Adipocyte (in vitro differentiated cells): ENCODE measurements at regions not wholly inside any gene's neighbourhood (a gene's known extent, or its start where the extent isn't known, plus 50 kb on each side); places are given as distances from the start of the nearest gene placed in this dataset.
"Not testable (repeated sequence)": the region's sequence is repeated elsewhere in the genome, so short reads cannot be mapped to it uniquely, and the experiment has no call there.

Experiments
- DNase-seq: peaks from one replicate; pipeline ENCODE4 v3.0.0-alpha.2; 2015; ENCODE audit warnings: low read depth
- H3K27me3 ChIP-seq: replicated peaks from 2 replicates; pipeline ENCODE4 v1.7.0; 2013; ENCODE audit warnings: mild to moderate bottlenecking, low read length, moderate library complexity; ENCODE audit not compliant: control insufficient read depth, insufficient read depth
- H3K36me3 ChIP-seq: 2 replicates; pipeline ENCODE4 v1.7.0; 2013; ENCODE audit warnings: low read length, mild to moderate bottlenecking, moderate library complexity; ENCODE audit not compliant: control insufficient read depth, insufficient read depth, severe bottlenecking
- H3K4me1 ChIP-seq: 2 replicates; pipeline ENCODE4 v1.7.0; 2013; ENCODE audit warnings: mild to moderate bottlenecking, low read length, moderate library complexity; ENCODE audit not compliant: control insufficient read depth, insufficient read depth
- H3K4me3 ChIP-seq: 2 replicates; pipeline ENCODE4 v1.7.0; 2013; ENCODE audit warnings: mild to moderate bottlenecking, low read length, moderate library complexity
- H3K9ac ChIP-seq: 2 replicates; pipeline ENCODE4 v1.7.0; 2013; ENCODE audit warnings: mild to moderate bottlenecking, low read length, moderate library complexity
- H3K9me3 ChIP-seq: 2 replicates; pipeline ENCODE4 v1.7.0; 2013; ENCODE audit warnings: mild to moderate bottlenecking, low read length, moderate library complexity; ENCODE audit not compliant: control insufficient read depth

DNA sequence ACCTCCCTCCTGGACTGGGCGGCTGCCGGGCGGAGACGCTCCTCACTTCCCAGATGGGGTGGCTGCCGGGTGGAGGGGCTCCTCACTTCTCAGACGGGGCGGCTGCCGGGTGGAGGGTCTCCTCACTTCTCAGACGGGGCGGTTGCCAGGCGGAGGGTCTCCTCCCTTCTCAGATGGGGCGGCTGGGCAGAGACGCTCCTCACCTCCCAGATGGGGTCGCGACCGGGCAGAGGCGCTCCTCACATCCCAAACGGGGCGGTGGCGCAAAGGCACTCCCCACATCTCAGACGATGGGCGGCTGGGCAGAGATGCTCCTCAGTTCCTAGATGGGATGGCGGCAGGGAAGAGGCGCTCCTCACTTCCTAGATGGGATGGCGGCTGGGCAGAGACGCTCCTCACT lies 305.5 kb downstream of the SLITRK5 start:
- H3K9me3 ChIP-seq, DNase-seq, H3K27me3 ChIP-seq, H3K4me3 ChIP-seq, H3K36me3 ChIP-seq, H3K4me1 ChIP-seq, H3K9ac ChIP-seq: not testable (repeated sequence)

DNA sequence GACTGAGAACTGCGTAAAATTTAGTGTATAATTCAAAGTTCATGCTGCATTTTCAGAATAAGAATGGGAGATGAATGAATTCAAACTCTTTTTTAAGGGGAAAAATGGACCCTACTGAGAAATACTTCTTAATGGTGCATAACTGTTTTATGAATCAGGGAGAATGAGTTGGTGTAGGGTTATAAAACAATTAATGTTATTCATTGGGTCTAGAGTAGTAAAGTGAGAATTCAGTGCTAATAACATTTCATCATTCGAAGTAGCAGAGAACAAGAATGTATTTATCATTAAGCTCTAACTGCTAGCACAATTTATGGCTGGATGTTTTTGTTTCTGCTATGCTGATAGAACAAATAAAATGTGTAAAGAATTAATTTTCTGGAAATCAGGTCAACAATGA lies 310.2 kb downstream of the SLITRK5 start:
- H3K4me3 ChIP-seq = no peak overlapping the region
- DNase-seq = no peak
- no peak overlapping the region for H3K9ac ChIP-seq
- H3K27me3 ChIP-seq = no peaks in the 10 kb centered on the region
- no peaks in the 10 kb centered on the region for H3K9me3 ChIP-seq
- no peaks in the 10 kb centered on the region for H3K4me1 ChIP-seq
- H3K36me3 ChIP-seq = no peaks in the 10 kb centered on the region

DNA sequence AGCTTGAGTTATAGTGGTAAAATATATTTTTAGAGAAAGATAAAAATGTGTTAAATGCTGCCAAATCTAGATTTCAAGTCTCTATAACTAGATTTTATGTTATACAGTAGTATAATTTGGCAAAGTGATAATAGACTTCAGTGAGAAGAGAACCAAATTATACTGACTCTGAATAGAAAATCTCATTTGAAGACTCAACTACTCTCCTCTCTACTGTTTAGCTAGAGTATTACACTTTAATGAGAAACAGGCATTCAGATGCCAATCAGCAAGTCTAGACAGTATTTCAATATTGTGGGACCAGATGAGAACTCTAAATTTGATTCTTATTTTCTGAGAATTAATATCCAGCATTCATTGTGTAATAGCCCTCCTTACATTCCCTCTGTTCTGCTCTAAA lies 311.2 kb downstream of the SLITRK5 start:
- no peak for DNase-seq
- Histone ChIP-seq H3K4me1 (no peaks in the 10 kb centered on the region), H3K9ac (no peak overlapping the region)

DNA sequence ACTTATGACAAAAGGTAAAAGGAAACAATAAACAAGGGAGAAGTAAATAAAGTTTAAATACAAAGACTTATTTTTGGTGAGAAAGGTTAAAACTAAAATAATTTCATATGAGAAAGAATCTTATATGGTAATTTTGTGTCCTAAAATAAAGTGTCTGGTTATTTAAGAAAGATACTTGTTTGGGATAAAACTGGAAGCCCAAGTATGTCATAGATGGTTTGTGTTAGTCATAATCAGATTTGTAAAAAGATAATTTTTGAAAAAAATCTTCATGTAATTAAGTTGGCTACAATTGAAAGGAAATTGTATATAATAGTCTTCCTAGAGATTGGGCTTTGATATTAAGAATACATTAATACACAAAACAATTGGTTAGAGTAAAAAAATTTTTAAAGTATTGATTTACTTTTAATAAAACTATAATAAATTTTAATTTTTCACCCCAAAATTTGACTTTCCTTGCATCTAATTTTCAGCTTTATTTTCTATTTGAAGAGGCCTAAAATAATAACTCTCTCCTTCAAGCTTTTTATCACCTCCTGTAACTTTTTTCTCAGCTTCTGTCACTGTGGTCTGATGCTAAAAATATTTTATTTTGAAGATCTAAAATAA lies 315.6 kb downstream of the SLITRK5 start:
- no peak overlapping the region for H3K9ac ChIP-seq
- no peak for DNase-seq
- H3K27me3 ChIP-seq = no peaks in the 10 kb centered on the region
- no peaks in the 10 kb centered on the region for H3K4me1 ChIP-seq
- no peaks in the 10 kb centered on the region for H3K36me3 ChIP-seq
- no peak overlapping the region for H3K4me3 ChIP-seq
- no peaks in the 10 kb centered on the region for H3K9me3 ChIP-seq

More for the DNA sequence above, 311.2 kb downstream of the SLITRK5 start:
- Histone ChIP-seq H3K4me3 (no peak overlapping the region), H3K27me3 (no peaks in the 10 kb centered on the region), H3K9me3 (no peaks in the 10 kb centered on the region), H3K36me3 (no peaks in the 10 kb centered on the region)

DNA sequence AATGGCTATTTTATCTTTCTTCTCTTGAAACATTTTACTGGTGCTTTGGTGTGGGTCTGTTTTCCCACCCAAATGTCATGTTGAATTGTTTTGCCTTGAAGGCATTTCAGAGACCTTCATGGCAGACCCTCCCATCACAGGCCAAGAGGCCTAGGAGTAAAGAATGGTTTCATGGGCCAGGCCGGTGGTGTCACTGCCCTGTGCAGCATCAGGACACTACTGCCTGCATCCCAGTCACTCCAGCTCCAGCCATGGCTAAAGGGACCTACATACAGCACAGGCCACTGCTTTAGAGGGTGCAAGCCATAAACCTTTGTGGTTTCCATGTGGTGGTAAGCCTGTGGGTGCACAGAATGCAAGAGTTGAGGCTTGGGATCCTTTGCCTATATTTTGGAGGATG lies 326.9 kb downstream of the SLITRK5 start:
- no peak for DNase-seq
- H3K27me3 ChIP-seq = no peaks in the 10 kb centered on the region
- H3K9ac ChIP-seq = no peak overlapping the region
- no peaks in the 10 kb centered on the region for H3K36me3 ChIP-seq
- no peaks in the 10 kb centered on the region for H3K9me3 ChIP-seq
- H3K4me1 ChIP-seq = peaks cover 17% of the 10 kb centered on the region
- no peak overlapping the region for H3K4me3 ChIP-seq

DNA sequence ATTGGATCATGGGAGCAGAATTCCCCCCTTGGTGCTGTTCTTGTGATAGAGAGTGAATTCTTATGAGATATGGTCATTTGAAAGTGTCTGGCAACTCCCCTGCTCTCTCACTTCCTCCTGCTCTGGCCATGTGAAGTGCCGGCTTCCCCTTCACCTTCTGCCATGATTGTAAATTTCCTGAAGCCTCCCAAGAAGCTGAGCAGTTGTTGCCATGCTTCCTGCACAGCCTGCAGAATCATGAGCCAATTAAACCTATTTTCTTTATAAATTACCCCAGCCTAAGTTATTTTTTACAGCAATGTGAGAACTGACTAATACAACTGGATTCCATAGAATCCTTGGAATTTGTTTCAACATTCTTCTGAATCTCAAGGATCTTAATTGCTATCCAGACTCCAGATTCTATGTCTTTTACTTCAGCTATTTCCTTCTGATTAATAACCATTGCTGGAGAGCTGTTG lies 328.1 kb downstream of the SLITRK5 start:
- no peaks in the 10 kb centered on the region for H3K27me3 ChIP-seq
- no peaks in the 10 kb centered on the region for H3K9me3 ChIP-seq
- H3K4me3 ChIP-seq = no peak overlapping the region
- H3K4me1 ChIP-seq = peaks cover 17% of the 10 kb centered on the region
- DNase-seq = no peak
- H3K9ac ChIP-seq = peak overlapping the region; percentile 4
- H3K36me3 ChIP-seq = no peaks in the 10 kb centered on the region

DNA sequence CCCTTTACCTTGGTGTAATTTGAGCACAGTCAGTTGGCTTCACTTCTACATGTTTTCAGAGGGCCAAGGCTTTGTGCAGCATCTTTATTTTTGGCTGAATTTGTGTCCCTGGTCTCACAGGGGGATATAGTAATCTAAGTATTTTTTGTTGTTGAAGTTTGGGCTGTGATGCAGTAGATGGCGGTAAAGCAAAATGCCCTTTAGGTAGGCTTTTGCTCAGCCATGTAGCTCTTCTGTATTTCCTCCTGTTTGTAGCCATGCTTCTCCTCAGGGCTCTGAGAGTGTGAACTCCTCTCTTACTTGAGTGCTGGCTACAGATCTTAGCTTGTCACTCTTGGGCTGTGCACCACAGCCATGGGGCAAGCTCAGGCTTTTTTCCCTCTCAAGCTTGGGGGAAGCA lies 328.6 kb downstream of the SLITRK5 start:
- no peaks in the 10 kb centered on the region for H3K9me3 ChIP-seq
- no peaks in the 10 kb centered on the region for H3K36me3 ChIP-seq
- H3K4me1 ChIP-seq = peaks cover 17% of the 10 kb centered on the region
- no peak overlapping the region for H3K9ac ChIP-seq
- no peaks in the 10 kb centered on the region for H3K27me3 ChIP-seq
- H3K4me3 ChIP-seq = no peak overlapping the region
- no peak for DNase-seq

DNA sequence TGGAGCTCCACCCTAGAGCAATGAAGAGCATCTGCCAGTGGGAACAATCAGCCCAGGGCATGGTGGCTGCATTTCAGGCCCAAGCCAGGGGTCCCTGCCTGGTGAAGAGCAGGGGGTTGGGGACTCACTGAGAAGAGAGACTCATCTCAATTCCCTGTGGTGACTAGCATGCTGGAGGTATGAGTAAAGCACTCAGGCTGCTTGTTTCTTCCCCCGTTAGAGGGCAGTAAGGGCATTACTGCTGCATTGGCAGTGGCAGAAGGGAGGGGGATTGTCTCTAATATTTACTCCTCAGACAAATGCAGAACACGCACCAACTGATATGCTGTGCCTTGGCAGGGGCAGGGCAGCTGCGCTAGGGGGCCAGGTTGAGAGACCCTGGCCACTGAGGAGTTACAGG lies 329.1 kb downstream of the SLITRK5 start:
- no peak overlapping the region for H3K4me3 ChIP-seq
- DNase-seq = no peak
- no peaks in the 10 kb centered on the region for H3K27me3 ChIP-seq
- no peaks in the 10 kb centered on the region for H3K9me3 ChIP-seq
- peaks cover 17% of the 10 kb centered on the region for H3K4me1 ChIP-seq
- no peak overlapping the region for H3K9ac ChIP-seq
- no peaks in the 10 kb centered on the region for H3K36me3 ChIP-seq

DNA sequence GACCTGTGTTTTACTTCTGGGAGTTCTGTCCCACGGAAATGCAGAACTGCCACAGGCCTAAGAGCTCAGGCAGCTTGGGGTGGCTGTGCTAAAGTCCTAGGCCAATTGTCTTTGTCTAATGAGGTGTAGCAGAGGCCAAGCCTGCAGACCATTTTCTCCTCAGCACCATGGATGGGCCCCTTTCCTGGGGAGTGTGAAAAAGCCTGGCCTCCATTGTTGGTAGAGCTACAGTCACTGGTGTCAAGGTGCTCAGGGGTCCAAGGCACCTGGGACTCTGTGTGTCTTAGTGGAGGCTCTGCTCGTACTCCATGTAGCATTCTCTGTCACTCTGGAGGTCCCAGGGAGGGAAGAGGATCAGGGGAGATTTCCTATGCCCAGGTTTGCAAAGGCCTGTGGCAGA lies 329.6 kb downstream of the SLITRK5 start:
- no peak for DNase-seq
- Histone ChIP-seq H3K27me3 (no peaks in the 10 kb centered on the region), H3K4me3 (no peak overlapping the region)

DNA sequence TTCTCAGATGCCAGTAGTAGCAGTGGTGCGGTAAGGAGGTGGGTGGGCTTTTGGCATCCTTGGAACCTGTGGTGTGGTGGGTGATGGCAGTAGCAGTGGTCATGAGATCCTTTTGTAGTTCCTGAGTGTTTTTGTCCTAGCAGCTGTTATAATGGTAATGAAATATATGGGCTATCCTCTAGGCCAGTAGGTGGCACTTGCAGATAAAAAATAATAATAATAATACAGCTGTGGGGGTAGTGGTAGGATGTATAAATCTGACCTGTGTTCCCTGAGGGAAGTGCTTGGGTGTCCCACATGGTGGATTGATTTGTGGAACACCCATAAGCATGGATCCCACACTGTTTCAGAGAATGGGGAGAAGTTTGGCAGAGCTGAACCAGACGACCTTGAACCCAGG lies 334.0 kb downstream of the SLITRK5 start:
- Histone ChIP-seq H3K4me3 (no peak overlapping the region), H3K27me3 (no peaks in the 10 kb centered on the region), H3K9ac (no peak overlapping the region), H3K4me1 (peaks cover 4% of the 10 kb centered on the region), H3K9me3 (no peaks in the 10 kb centered on the region), H3K36me3 (no peaks in the 10 kb centered on the region)
- no peak for DNase-seq

More for the DNA sequence above, 329.6 kb downstream of the SLITRK5 start:
- H3K36me3 ChIP-seq = no peaks in the 10 kb centered on the region
- H3K4me1 ChIP-seq = peaks cover 17% of the 10 kb centered on the region
- no peaks in the 10 kb centered on the region for H3K9me3 ChIP-seq
- H3K9ac ChIP-seq = no peak overlapping the region

DNA sequence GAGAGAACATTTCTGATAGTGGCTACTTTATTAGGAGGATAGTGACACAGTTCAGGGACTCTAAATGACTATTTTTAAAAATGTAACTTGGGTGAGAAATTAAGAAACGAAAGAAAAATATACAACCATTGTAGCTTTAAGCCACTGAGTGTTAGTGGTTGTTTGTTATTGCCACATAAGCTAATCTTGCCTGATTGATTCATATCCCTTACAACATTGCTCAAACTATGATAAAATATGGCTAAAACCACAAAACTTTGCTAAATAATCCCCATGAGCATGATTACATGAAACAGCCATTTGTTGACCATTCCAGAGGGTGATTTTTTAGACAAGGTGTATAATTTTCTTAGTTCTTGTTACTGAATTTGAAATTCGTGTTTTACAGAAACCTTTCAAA lies 343.4 kb downstream of the SLITRK5 start:
- no peaks in the 10 kb centered on the region for H3K27me3 ChIP-seq
- peaks cover 5% of the 10 kb centered on the region for H3K4me1 ChIP-seq
- H3K36me3 ChIP-seq = no peaks in the 10 kb centered on the region
- peaks cover 5% of the 10 kb centered on the region for H3K9me3 ChIP-seq
- no peak overlapping the region for H3K4me3 ChIP-seq
- H3K9ac ChIP-seq = no peak overlapping the region
- no peak for DNase-seq
